DMS 273 (cell line): ENCODE measurements at regions not wholly inside any gene's neighbourhood (a gene's known extent, or its start where the extent isn't known, plus 50 kb on each side); places are given as distances from the start of the nearest gene placed in this dataset.
"Not testable (repeated sequence)": the region's sequence is repeated elsewhere in the genome, so short reads cannot be mapped to it uniquely, and the experiment has no call there.

ENCODE experiments used
- DNase-seq: peaks from one replicate; lab custom pipeline; 2025; ENCODE audit not compliant: unreplicated experiment; lab: John Stamatoyannopoulos, UW

DNA sequence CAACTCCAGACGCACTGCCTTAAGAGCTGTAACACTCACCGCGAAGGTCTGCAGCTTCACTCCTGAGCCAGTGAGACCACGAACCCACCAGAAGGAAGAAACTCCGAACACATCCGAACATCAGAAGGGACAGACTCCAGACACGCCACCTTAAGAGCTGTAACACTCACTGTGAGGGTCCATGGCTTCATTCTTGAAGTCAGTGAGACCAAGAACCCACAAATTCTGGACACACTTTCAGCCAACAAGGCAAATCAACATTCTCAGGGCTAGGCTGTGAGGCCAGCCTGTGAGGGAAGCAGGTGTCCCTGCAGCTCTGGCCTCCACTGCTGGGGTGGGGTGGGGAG lies 275.3 kb downstream of the ADGRD1 start:
- not testable (repeated sequence) for DNase-seq

- peak; percentile 36 for DNase-seq
Observed at GRCh38 chr12:131229426-131230339, 276.0 kb downstream of the ADGRD1 start.

GRCh38 chr12:131230340-131231031 lies 276.8 kb downstream of the ADGRD1 start:
- no peak for DNase-seq

GRCh38 chr12:131231032-131231980 lies 277.6 kb downstream of the ADGRD1 start:
- DNase-seq: no peak

DNA sequence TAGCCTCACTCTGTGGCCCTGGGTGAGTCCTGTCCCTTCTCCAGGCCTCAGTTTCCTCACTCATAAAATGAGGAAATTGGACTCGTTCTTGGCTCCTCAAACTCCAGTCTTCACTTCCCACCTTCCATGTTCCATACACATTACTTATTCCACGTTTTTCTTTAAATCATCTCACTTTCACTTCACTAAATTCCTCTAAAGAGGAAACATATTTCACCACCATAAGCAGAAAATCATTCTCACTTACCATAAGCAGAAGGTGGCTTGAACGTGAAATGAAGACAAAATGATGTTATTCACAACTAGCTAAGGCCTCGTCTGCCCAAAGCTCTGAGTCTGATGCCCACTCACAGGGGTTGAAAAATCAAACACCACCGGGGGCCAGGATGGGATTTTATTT lies 278.3 kb downstream of the ADGRD1 start:
- DNase-seq: no peak

GRCh38 chr12:131232872-131233271 lies 279.2 kb downstream of the ADGRD1 start:
- not testable (repeated sequence) for DNase-seq

DNA sequence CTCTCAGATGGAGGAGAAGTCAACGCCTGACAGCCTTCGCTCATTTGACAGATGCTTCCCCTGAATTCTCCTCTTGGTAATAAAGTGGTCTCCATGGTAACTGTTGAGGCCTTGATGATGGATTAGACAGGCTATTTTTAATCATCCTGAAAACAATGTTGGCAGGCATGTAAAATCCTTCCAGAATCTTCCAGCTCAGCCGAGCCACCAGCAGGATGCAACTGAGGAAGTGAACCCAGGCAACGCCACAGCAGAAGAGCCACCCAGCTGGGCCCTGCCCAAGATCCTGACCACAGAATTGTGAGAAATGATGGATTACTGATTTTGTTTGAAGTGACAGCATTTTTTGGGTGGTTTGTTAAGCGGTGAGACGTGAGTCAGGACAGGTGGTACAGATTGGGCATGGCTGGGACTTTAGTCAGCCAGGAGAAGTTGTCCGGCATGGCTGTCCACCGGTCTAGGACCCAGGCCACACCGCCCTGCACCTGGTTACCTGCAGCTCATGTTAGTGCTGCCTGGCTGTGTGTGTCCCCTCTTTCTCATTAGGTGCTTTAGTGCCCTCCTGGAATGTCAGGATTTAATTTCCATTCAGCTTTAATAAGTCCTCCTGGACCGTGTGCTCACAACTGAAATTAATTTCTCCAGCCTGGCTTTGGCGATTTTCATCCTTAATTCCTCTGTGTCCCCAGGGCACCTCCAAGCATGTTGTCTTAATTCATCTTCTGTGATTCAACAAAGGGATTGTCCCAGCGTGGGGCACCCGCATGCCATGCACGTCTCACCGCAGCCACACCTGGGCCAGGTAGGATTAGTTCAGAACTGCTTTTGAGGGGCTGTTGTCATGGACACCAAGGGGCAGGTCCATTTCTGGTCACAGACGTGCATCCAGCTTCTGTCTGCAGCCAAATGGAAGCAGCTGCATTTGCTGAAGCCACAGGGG lies 280.4 kb downstream of the ADGRD1 start:
- not testable (repeated sequence) for DNase-seq

GRCh38 chr12:131234841-131235271 lies 281.1 kb downstream of the ADGRD1 start:
- not testable (repeated sequence) for DNase-seq

DNA sequence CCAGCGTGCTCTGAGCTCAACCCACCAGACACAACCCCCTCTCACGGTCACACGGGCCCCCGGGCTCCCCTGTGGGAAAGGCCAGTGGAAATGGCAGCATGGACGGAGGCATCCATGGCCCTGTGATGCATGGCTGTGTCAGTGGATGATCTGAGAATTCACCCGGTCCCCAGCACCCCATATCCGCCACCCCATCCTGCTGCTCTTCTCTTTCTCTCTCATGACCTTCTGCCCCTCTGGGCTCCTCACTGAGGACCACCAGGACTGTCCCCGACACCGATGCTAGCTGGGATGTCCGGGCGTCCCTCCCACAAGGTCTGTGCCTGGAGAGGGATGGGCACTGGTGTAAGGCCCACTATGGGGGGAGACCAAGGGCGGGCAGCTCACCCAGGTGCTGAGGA lies 282.2 kb downstream of the ADGRD1 start:
- DNase-seq: no peak

GRCh38 chr12:131239384-131240094 lies 285.8 kb downstream of the ADGRD1 start:
- no peak for DNase-seq

DNA sequence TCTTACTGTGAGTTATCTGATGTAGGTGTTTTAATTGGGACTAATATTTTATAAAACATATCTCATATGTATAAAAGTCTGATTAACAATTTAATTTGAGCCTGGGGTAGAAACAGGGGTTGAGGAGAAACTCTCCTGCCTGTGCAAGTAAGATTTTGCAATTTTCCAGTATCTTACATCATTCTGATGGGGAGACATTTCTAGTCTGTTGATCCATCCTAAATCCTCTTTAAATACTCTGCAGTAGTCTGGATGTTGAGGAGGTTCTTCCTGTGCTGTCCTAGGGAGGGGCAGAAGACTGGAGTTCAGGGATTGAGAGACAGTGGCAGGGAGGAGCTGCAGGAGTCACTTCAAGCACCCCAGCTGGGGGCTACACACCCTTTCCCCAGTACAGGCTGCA lies 287.8 kb downstream of the ADGRD1 start:
- no peak for DNase-seq

DNA sequence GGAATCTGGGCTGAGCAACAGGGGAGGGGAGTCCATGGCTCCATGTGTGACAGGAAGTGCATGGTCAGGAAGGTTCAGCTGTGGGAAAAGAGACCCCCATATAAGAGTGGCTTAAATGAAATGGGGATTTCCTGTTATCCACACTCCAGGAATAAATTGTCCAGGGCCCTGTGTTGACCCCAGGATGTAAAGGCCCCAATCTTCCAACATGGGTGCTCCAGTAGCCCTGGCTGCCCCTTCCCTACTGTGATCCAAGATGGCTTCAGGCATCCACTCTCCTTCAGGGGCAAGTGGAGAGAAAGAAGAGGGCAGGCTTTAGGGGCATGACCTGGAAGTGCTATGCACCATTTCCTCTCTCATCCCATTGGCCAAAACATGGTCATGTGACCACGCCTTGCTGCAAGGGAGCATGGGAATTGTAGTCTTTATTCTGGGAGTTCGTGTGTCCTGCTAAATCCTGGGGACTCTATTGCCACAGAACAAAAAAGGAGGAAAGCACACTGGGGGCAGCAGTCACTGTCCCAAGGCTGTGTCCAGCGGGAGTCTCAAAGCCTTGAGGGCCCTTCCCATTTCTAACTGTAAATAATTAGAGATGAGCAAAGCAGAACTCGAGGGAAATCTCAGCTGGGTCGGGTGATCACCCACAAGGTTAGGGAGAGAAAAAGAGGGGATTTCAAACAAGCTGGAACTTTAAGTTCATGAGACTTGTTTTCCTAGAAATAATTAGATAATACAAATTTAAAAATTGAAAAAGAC lies 289.2 kb downstream of the ADGRD1 start:
- DNase-seq: peak; percentile 71

DNA sequence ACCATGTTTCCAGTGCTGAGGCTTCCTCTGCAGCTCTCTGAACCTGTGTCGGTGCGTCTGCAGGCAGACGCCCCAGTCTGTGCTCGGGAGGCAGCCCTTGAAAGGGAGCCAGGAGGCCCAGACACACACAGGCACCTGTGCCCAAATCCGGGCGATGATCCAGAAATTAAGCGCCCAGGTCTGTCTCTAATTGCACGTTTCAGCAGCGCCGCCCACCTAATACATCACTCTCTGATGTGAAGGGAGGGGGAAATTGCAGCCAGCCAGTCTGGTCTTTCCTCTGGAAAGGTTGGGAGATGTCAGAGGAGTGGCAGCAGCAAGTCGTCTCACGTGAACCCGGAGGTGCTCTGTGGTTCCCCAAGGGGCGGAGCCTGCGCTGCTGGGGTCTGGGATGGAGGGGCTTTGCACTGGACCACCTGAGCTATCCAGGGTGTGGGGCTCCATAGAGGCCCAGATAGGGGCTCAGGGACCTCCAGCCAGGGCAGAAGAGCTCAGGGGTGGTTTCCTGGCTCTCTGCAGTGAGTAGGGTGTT lies 290.5 kb downstream of the ADGRD1 start:
- not testable (repeated sequence) for DNase-seq

- DNase-seq: not testable (repeated sequence)
Observed at GRCh38 chr12:131245161-131245560, 291.5 kb downstream of the ADGRD1 start.

DNA sequence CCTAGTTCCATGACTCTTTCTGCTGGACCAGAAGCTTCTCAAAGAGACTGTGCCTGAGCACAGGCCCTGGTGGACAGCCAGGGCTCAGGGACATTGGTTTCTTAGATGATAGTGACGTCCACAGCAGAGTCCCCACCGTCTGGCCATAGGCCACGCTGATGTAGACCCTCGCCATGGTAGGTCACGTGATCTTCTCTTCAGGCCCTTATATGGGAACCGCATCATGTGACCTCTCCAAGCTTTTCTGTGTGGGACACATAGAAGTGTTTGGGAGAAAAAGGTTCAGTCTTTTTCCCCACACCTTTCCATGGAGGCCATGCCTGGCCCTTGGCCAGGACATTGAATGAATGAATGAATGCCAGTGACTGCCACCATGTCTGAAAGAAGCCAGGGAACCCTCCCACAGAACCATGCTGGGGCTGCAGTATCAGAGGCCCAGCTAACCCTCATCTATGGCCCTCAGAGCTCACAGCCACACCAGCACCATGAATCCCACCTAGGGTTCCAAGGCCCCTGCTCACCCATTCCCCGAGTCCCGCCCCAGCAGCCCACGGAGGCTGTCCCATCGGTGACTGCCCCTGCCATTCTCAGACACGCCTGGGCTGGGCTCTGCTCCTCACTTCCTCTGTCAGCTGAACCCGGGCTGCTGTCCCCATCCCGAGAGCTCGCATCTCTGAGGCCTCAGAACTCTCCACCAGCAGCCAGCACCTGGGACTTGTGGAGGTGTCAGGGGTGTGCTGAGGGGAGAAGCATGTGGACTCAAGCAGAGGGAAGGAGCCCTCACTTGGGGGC lies 292.1 kb downstream of the ADGRD1 start:
- no peak for DNase-seq

GRCh38 chr12:131247026-131247725 lies 293.5 kb downstream of the ADGRD1 start:
- DNase-seq: not testable (repeated sequence)

DNA sequence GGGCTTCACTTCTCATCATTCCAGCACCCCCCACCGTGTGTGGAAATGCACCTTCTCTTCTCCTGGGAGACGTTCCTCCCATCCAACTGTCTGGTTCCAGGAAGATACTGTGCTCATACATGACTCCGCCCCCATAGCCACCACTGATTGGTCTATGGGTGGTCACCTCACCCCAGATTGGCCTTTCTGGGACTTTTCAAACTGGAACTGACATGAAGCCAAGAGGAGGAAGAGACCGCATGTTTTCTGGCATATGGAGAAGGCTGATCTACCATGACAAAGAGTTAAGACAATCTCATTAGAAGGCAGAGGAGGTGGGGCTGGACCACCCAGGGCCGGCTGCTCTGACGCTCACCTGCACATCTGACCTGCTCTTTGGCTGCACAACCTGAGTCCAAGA lies 294.2 kb downstream of the ADGRD1 start:
- DNase-seq: not testable (repeated sequence)
